ENCODE measurements at regions not wholly inside any gene's neighbourhood (a gene's known extent, or its start where the extent isn't known, plus 50 kb on each side); places are given as distances from the start of the nearest gene placed in this dataset.

DNA sequence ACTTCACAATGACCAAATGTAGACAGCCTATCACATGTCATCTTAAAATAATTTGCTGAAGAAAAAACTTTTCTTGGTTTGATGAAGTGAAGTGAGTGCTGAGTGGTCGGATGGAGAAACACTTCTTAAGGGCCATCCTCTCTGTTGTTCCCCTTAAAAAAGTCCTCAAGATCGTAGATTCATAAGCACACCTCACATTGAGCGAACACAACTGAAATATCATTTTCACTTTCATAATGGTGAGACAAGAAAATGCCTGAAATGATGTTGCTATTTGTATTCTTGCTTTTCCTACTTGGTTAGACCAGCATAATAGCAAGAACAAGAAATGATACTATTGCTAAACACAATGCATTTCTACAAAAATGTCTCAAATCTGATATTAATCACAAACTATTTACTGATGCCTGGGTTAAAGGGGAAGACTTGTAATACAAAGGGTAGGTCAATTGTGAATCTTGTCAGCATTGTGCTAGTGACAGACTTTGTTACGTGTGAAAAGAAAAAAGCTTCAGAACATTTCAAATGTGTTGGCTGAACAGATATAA, 305.6 kb upstream of the NR3C2 start:
- DNase-seq (ENCODE audit: low spot score), result peak; percentile 8

DNA sequence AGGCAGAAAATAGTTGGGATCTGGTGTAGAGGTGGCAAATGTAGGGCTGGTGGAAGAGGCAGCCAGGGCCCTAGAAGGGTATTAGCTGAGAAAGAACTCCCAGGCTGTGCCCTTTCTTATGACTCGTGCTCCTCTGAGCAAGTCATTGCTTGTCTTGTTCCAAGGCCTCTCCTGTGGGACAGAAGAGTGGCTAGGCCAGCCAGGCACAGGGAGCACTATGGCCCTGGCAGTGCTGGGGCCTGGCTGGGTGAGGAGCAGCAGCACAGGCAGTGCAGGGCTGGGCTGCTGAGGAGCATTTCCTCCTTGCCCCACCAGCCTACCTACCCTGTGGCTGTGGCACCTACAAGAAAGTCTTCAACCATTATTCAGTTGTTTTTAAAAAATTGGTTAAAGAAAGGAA, 298.5 kb upstream of the NR3C2 start:
- DNase-seq (ENCODE audit: low spot score), result no peak

DNA sequence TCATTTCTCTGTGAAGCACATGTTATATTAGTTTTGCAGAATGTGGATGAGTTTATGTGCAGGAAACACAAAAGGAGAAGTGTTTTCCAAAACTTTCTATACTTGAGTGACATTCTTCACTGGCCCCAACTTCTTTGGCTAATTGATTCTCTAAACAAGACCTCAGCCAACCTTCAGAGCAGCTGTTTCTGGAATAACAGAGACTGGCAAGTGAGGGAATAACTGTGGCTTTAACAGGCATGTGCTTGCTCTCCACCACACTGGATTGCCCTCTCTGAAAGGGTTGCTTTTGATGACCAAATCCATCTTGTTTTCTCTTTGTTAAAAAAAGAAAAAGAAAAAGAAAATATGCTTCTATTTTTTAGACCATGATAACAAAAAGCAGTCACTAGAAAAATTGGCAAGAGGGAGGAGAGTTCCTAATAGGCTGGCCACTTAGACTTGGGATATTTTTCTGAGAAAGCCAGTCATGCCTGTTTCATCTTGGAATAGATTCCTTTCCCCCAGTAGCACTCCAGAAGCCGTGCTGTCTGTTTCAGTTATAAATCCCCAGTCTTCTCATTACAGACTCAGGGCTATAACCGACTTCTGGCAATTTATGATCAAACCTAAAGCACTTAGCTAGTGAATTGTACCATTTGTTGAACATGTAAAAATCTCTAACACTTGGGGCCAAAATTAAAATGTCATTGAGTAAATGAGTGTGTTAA, 295.0 kb upstream of the NR3C2 start:
- DNase-seq (ENCODE audit: low spot score), result no peak

DNA sequence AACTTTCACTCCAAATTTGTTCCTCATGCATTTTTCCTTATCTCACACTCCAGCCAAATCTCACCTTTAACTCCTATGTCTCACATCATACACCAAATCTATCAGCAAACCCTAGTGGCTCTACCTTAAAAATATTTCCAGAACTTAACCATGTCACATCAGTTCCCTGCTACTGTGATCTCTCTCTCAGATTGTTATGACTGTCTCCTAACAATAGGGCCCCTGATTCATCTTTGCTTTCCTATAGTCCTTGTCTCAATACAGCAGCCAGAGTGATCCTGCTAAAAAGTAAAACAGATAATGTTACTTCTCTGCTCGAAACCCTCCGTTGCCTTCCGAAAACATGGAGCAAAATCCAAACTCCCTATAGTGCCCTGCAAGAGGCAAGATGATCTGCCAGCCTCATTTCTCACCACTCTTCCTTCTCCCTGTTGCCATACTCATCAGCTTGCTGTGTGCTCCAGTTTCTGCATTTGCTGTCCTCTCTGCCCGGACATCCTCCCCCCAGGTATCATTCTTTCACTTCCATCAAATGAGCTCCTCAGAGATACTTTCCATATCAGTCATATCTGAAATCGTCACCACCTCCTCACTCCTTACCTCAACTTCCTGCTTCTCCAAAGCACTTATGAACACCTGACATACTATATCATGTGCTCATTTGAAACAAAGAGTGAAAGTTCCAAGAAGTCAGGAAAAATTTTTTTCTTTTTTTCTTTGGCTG, 293.4 kb upstream of the NR3C2 start:
- peak; percentile 50 for DNase-seq (ENCODE audit: low spot score)

DNA sequence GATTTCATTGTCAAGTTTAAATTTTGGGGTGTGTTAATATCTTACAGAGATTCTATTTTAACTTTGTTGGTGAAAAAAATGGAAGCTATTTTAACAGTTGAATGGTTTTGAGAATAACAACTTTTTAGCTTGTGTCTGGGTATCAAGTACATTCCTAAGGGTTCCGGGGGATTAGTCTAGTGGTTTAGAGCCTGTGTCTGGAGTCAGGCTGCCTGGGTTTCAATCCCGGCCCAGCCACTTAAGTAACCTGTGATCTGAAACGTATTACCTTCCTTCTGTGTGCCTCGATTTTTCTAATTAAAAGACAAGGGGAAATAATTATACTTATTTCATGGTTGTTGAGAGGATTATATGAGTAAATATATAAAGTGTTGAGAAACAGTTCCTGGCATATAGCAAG, 288.6 kb upstream of the NR3C2 start:
- DNase-seq (ENCODE audit: low spot score), result no peak

DNA sequence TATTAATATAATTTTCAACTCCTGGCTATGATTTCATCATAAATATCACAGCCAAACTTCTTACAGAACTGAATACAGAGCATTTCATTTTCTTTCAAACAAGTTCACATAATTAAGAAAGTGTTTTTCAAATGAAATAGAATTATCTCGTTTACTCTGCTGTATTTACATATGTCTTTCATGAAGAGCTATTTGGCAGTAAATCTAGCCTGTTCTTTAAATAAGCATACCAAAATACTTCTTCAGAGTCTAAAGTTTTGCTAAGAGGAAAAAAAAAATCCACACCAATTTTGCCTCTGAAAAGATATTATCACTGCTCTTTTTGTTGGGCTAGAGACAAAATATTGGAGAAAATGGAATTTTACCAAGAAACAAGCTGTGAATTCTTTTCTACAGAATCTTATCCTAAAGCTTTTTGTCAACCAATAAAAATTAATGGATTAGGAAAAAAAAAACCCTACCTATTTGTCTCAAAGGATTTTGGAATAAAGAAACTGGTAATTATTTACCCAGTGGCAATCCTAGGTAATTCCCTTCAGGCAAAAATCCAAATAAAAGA, 287.9 kb upstream of the NR3C2 start:
- DNase-seq (ENCODE audit: low spot score), result no peak

DNA sequence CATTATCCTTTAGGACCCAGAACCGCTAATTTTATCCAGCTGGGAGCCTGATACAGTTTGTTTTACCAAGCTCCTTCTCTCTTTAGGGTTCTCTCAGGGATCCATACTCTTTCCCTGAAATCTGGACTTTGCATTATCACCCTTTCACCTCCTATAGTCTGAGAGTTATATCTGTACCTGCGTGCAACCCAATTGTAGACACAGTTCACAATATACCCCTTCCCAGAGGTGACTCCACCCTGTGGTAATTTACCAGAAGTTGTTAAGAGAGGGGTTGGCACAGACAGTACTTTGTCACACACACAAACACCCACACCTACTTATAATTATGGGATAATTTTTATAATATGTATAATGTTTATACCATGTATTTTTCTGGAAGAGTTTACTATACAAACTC, 275.8 kb upstream of the NR3C2 start:
- no peak for DNase-seq (ENCODE audit: low spot score)

DNA sequence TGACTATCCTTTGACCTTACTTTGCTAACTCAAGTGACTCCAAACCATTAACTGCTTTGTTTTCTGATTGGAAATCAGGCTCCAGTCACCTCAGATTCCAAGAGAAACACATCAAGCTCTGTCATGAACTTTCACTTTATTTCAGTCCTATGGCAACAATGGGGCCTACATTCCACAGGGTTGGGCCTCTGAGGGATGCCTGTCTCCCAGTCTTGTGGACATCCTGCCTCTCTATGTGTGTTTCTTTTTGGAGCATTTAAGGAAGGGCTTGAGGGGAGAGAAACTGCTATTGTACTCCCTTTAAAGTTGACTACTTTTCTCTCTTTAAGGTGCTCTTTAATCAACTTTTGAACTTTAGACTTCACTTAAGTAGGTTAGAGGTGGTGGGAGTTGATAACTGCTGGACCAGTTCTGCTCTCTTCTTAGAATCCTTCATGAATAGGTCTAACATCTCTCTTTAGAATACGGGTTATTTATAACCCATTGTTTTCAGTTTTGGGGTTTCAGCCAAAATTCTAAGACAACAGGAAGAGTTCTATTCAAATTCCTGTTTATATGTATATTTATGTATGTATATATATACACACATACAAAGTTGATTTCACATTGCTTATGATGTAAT, 274.3 kb upstream of the NR3C2 start:
- no peak for DNase-seq (ENCODE audit: low spot score)

DNA sequence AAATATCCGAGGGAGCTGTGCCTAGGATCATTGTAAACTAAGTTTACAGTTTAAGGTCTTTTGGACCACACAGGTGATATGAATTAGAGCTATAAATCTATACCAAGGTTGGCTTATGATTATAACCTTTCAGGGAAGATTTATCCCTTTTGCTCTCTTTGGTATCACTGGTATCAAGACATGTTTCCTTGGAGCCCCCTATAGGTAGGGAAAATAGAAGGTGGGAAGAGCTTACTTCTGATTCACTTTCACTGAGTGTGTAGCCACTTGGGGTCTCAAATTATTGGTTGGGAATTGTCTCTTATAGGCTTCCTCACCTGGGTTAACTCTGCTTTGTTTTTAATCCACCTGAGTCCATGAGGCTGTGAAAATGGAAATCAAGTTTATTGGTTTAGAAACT, 262.1 kb upstream of the NR3C2 start:
- no peak for DNase-seq (ENCODE audit: low spot score)

DNA sequence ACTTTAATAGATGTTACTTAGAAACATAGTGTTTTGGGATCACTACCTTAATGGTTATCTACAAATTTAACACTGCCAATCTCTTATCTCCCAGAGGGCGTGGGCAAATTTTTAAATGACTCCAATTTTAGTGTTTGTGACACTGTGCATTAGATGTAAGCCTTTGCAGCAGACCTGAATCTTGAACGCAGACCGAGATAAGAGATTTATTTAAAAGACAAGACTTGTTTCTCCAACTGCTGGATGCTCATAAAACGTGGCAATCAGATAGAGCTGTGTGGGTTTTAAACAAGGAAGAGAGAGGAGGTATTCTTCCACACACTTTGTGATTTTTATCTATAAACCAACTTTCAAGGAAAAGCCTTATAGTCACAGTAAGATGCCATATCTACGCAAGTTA, 252.5 kb upstream of the NR3C2 start:
- no peak for DNase-seq (ENCODE audit: low spot score)

DNA sequence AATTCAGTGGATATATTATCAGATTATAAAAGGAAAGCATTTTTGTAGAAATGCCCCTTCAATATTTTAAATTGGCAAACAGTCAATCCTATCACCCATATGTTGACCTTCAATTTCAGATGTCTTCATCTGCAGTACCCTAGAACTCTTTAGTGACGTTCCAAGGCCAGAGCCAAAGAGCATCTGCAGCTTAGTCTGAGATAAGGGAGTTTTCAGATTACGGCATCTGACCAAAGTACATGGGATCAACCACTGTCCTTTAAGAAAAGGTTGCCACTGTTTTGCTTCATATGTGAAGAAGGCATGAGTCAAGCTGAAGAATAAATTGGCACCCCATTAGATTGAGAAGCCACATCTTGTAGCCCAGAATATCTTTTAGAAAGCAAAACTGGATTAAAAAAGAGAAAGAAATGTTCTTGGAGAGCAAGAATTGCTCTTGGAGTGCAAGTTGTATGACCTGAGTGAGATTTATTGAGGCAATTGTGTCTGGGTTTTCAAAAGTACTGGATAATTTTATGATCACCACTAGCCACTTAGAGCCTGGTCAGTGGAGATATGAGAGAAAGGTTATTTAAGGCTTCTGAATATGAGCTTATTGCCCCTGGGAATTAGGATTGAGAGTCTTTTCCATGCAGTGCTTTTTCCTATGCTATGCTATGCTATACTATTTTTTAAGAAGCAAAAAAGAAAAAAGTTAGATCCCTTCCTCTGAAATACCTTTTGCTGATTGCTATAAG, 251.9 kb upstream of the NR3C2 start:
- DNase-seq (ENCODE audit: low spot score), result no peak

DNA sequence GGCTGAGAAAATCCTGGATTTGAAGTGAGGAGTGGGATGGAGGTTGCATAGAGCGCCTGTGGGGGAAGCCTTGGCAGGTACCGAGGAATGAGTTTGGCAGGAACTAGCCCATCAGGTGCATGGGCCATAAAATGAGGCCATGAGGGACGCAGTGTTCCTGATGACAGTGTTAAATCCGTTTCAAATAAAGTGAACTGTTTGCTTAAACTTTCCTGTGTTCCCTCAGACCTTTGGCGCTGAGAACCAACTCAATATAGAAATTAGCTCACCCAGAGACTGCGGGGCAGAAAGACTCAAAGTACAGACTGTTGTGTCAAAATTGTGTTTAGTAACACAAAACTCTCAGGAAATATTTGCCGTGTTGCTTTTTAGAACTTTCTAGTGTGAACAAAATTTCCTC, 250.0 kb upstream of the NR3C2 start:
- DNase-seq (ENCODE audit: low spot score), result no peak

DNA sequence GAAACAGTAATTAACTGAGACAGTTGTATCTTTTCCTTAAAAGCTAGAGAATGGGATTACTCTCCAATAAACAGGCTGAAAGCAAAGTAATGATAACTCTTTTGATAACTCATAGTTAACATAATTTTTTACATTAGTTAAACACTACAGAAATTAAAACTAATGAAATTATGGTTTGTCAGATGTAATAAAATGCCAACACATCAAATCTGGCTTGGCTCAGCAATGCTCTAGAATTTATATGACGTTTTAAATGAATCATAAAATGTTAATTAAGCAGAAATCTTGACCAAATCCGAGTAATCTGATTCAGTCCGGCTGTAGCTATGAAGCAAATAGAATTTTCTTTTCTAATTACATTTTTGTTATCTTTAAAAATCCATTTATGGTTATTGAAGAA, 244.2 kb upstream of the NR3C2 start:
- DNase-seq (ENCODE audit: low spot score), result no peak

DNA sequence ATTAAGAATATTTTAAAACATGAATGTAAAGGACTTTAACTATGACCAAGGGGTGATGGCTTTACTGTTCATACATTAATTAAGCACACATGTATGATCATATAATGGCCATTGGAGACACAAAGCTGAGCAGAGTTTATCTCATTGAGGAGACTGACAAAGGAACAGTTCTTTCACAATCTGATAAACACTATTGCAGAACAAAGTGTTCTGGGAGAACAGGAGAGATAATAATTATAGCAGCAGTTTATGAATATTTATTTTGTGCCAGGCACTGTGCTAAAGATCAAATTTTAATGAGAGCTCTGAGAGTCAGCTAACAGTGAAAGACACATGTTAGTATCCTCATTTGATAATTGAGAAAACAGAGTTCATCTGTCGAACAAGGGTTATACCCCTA, 242.4 kb upstream of the NR3C2 start:
- DNase-seq (ENCODE audit: low spot score), result no peak

DNA sequence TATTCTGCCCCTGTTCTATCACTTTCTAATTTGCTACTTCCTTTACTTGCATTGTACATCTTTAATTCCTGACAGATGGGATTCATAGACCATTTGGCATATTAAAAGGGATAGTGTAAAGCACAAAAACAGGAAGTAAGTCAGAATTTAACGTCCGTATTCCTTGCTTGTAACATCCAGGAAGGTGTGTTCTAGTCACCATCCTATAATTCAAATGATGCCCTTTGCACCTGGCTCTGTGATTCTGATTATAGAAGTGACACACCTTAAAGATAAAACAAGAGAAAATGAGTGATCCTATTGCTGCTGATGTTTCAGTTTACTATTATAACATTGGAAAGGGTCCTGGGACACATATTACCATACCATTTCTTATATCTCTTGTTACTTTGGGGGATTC, 238.7 kb upstream of the NR3C2 start:
- DNase-seq (ENCODE audit: low spot score), result no peak

DNA sequence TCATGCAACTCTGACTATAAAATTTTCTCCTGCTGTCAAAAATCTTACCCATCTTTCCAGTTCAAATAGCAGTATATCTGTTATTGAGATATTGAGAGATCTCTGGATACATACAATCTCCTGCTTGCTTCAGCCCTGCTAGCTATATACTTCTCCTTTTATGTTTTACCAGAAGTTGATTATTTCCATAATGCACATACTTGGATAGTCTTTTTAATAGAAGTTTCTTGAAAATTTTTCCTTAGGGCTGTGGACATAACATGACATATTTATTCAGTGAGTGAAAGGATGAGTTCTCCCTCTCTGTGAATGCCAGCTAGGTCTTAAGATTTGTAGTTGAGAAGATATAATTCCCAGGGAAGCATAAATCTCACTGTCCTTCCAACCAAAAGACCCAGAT, 234.1 kb upstream of the NR3C2 start:
- no peak for DNase-seq (ENCODE audit: low spot score)

DNA sequence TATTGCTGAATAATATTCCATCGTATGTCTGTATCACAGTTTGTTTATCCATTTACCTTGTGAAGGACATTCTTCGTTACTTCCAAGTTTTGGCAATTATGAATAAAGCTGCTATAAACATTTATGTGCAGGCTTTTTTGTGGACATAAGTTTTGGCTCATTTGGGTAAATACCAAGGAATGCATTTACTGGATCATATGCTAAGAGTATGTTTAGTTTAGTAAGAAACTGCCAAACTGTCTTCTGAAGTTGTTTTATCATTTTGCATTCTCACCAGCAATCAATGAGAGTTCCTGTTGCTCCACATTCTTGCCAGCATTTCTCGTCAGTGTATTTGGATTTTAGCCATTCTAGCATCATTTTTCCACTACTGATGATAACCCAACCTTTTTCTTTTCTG, 232.7 kb upstream of the NR3C2 start:
- DNase-seq (ENCODE audit: low spot score), result no peak

DNA sequence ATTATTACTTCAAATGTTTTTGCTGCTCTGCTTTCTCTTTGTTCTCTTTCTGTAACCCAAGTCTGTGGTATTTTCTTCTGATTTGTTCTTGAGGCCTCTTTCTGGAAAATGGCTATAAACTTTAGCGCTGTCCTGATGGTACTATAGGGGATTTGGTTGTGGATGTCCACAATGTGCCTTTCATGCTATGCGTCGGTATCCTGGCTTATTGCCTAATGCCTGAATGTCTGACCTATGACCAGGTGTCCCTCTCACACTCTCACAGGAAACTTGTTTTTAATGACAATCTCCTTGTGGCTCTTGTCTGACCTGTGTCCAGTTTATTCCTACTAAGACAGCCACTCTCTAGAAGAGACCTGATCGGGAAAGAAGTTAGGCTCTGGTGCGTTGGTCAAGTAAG, 222.4 kb upstream of the NR3C2 start:
- DNase-seq (ENCODE audit: low spot score), result no peak

DNA sequence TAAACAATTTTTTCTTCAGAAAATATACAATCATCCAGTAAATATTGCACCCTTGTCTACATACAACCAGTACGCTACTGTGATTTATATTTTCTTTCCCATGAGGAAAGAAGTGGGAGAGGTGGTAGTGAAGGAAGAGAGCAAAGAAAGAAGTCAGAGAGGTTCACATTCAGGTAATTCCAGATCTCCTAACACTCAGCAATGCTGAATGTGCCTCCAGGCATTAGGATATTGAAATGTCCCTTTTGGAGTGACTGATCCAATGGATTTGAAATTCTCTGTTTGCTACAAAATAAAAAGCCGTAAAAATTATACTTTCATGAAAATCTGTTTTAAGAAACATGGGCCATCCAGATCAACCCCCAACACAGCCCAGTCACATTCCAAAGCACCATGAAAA, 211.9 kb upstream of the NR3C2 start:
- no peak for DNase-seq (ENCODE audit: low spot score)

DNA sequence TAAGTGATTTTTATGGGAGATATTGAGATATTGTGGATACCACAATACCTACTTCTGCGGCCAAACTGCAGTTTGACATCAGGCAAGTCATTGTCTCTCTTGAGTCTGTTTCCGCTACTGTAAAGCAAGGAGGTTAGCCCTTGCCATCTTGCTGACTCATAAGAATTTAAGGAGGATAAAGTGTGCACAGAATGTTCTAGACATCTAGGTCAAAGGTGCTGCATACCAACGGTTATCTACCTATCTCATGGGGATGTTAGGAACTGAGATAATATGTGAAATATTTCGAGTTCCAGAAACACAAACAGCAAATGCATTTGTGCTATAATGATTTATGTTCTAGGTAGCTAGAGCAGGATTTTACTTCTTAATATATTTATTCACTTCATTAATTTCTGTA, 211.5 kb upstream of the NR3C2 start:
- no peak for DNase-seq (ENCODE audit: low spot score)

DNA sequence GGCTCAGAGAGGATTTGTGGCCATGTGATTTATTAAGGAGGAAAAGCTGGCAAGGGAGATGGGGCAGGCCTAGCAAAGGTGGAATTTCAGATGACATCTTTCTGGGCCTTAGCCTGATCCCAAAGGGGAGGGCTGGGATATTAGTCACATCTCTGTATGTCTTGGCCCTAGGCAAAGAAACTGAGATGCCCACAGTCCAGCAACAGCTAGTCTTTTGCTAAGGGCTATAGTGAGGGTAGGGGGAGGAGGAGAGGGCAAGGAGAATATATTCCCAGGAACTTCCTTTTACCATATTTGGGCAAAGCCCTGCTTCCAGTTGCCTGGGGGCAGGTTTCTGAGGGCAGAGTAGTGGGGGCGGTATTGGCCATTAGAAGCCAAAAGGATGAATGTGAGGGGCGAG, 209.8 kb upstream of the NR3C2 start:
- DNase-seq (ENCODE audit: low spot score), result no peak

DNA sequence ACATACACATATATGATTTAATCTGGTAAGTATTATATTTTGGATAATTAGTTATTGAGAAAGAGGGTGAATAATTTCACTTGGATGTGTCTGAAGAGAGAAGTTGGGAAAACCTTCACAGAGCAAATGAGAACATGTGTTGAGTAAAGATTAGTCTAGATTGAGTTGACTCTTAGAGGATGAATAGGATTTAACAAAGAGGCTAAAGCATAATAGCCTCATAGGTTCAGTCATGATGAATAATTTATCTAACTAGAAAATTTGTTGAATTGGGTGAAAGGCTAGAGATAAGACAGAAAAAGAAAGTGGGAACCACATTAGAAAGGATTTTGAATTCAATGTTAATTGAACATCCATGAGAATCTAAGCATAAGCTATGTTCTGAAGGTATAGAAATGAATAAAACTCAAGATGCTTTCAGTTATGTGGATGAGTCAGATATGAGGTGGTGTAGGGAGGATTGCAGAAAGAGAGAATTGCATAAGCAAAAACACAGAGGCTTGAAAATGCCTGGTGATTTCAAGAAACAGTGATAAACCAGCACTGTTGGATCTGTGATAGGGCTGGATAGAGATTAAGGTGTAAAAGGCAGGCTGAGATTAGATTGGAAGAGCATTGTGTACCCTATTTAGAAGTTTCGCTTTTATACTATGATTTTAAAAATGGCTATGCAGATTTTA, 207.6 kb upstream of the NR3C2 start:
- DNase-seq (ENCODE audit: low spot score), result peak; percentile 17

All from activated CD4-positive, alpha-beta T cell treated with anti-CD3 and anti-CD28 coated beads, Interleukin-2, Interleukin-4, amounts not matched to agents 100 ng/mL and 50 ng/mL, durations not matched to agents 16 hours and 8 hours (primary cell).